Activated gamma-delta T cell (primary cell): ENCODE measurements at regions not wholly inside any gene's neighbourhood (a gene's known extent, or its start where the extent isn't known, plus 50 kb on each side); places are given as distances from the start of the nearest gene placed in this dataset.
"Not testable (repeated sequence)": the region's sequence is repeated elsewhere in the genome, so short reads cannot be mapped to it uniquely, and the experiment has no call there.

Experiments used
- DNase-seq: peaks from one replicate; lab custom pipeline; 2025; lab: John Stamatoyannopoulos, UW

- DNase-seq = not testable (repeated sequence)
Measured at GRCh38 chr15:20235728-20236127, 305.9 kb downstream of the GOLGA6L6 start.

- not testable (repeated sequence) for DNase-seq
Measured at GRCh38 chr15:20234006-20234540, 307.5 kb downstream of the GOLGA6L6 start.

GRCh38 chr15:20232457-20232856 is 309.1 kb downstream of the GOLGA6L6 start:
- DNase-seq = not testable (repeated sequence)

- not testable (repeated sequence) for DNase-seq
Measured at GRCh38 chr15:20230656-20231055, 310.9 kb downstream of the GOLGA6L6 start.

GRCh38 chr15:20228791-20229190 is 312.8 kb downstream of the GOLGA6L6 start:
- DNase-seq = not testable (repeated sequence)

- DNase-seq = not testable (repeated sequence)
Measured at GRCh38 chr15:20227119-20227853, 314.3 kb downstream of the GOLGA6L6 start.

- not testable (repeated sequence) for DNase-seq
Measured at GRCh38 chr15:20226531-20226930, 315.1 kb downstream of the GOLGA6L6 start.

- DNase-seq = not testable (repeated sequence)
Measured at GRCh38 chr15:20221063-20221462, 320.5 kb downstream of the GOLGA6L6 start.

- DNase-seq = not testable (repeated sequence)
Measured at GRCh38 chr15:20219171-20219570, 322.4 kb downstream of the GOLGA6L6 start.

GRCh38 chr15:20215700-20216099 is 325.9 kb downstream of the GOLGA6L6 start:
- DNase-seq = not testable (repeated sequence)

- DNase-seq = not testable (repeated sequence)
Measured at GRCh38 chr15:20214101-20214500, 327.5 kb downstream of the GOLGA6L6 start.

GRCh38 chr15:20211508-20211907 is 330.1 kb downstream of the GOLGA6L6 start:
- not testable (repeated sequence) for DNase-seq

GRCh38 chr15:20209973-20210372 is 331.6 kb downstream of the GOLGA6L6 start:
- not testable (repeated sequence) for DNase-seq

- not testable (repeated sequence) for DNase-seq
Measured at GRCh38 chr15:20207607-20208006, 334.0 kb downstream of the GOLGA6L6 start.

- DNase-seq = not testable (repeated sequence)
Measured at GRCh38 chr15:20207198-20207597, 334.4 kb downstream of the GOLGA6L6 start.

- DNase-seq = not testable (repeated sequence)
Measured at GRCh38 chr15:20204177-20204866, 337.3 kb downstream of the GOLGA6L6 start.

- DNase-seq = not testable (repeated sequence)
Measured at GRCh38 chr15:20203649-20204150, 337.9 kb downstream of the GOLGA6L6 start.

- DNase-seq = not testable (repeated sequence)
Measured at GRCh38 chr15:20194591-20195198, 346.9 kb downstream of the GOLGA6L6 start.

- DNase-seq = not testable (repeated sequence)
Measured at GRCh38 chr15:20192982-20193929, 348.3 kb downstream of the GOLGA6L6 start.

GRCh38 chr15:20191508-20192125 is 350.0 kb downstream of the GOLGA6L6 start:
- not testable (repeated sequence) for DNase-seq
